ENCODE measurements at regions not wholly inside any gene's neighbourhood (a gene's known extent, or its start where the extent isn't known, plus 50 kb on each side); places are given as distances from the start of the nearest gene placed in this dataset.

GRCh38 chr5:77925503-77925902 is 149.4 kb upstream of the TBCA start:
- TF ChIP-seq GATA2 (IDR thresholded peaks at IDR 0.05; ENCODE audit: low read depth, low read length) (no peak), GATA3 (IDR thresholded peaks at IDR 0.05; ENCODE audit: low read depth, low read length) (no peak)

All from SH-SY5Y (cell line).